OCI-LY1 (cell line): ENCODE measurements at regions not wholly inside any gene's neighbourhood (a gene's known extent, or its start where the extent isn't known, plus 50 kb on each side); places are given as distances from the start of the nearest gene placed in this dataset.

Experiments
- CTCF ChIP-seq: fragments of 200-600 bp; sonication (generic), shearing (Covaris generic); IDR thresholded peaks from 2 replicates; pipeline ENCODE4 v1.5.1; 2017; ENCODE audit warnings: mild to moderate bottlenecking, antibody characterized with exemption, low read length, moderate library complexity, mixed read lengths
- EZH2 ChIP-seq: fragments of 200-600 bp; sonication (generic), shearing (Covaris generic); IDR thresholded peaks from 2 replicates; pipeline ENCODE4 v1.8.0; 2017; ENCODE audit warnings: borderline replicate concordance, mixed run types, mild to moderate bottlenecking, antibody characterized with exemption, low read length, moderate library complexity, mixed read lengths

GRCh38 chr2:217103752-217104545, 244.1 kb upstream of the TNP1 start:
- TF ChIP-seq EZH2 (no peak), CTCF (no peak)
